HG03175 (cell line): ENCODE measurements at regions not wholly inside any gene's neighbourhood (a gene's known extent, or its start where the extent isn't known, plus 50 kb on each side); places are given as distances from the start of the nearest gene placed in this dataset.

Experiments used
- ATAC-seq: cut with Tn5 transposase; IDR thresholded peaks from one replicate; pipeline ENCODE4 v1.9.1; 2021; ENCODE audit warnings: mild to moderate bottlenecking, moderate library complexity; ENCODE audit not compliant: unreplicated experiment

DNA sequence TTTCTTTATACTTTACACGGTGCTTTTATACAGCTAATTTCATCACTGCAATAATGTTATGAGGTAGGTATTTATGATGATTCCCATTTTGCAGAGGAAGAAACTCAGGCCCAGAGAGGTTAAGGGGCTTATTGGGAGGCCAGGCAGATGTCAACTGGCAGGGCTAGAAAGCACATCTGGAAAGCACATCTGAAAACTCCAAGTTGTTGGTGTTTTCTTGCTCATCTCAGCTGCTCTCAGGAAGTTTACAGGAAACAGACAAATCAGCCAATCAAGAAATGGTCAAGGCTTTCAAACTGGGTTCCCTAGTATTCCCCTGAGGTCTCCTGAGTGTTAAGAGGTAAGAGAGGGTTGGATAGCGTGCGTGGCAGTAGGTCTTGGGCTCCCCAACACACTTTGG, 124.1 kb upstream of the MED13L start:
- no peak for ATAC-seq

DNA sequence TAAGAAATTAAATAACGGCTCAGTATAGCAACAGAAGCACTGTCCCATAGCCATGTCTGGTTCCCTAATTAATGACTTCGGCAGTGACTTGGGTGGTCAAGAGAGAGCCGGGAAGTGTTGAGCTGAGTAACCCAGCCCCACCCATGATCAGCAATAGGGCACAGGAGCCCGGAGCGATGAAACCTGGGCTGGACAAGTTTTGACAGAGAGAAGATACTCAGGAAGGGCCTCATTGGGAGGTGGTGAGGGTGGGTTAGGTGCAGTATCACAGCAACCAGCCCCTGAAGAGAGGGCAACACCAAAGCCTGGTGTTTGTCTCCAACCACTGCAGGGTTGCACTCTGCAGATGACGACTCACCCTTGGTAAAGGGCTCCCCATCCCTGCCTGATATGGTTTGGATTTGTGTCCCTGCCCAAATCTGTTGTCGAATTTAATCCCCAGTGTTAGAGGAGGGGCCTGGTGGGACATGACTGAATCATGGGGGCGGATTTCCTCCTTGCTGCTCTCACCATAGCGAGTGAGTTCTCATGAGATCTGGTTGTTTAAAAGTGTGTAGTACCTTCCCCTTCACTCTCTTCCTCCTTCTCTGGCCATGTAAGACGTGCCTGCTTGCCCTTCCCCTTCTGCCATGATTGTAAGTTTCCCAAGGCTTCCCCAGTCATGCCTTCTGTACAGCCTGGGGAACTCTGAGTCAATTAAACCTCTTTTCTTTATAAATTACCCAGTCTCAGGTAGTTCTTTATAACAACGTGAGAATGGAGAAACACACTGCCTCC, 124.9 kb upstream of the MED13L start:
- ATAC-seq: no peak

DNA sequence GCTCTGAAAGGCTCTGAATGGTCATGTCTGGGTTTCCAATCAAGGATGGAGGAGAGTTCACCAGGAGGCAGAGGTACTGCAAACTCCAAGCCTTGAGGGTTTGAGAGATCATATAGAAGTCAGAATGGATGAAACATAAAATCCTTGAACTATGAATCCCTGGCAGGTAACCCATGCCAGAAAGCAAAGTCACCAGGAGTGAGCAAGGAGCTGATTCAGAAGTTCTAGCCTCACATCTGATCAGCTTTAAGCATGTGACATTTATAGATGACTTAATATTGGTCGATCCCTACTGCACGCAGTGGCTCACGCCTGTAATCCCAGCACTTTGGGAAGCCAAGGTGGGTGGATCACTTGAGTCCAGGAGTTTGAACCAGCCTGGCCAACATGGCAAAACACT, 126.1 kb upstream of the MED13L start:
- ATAC-seq: no peak

DNA sequence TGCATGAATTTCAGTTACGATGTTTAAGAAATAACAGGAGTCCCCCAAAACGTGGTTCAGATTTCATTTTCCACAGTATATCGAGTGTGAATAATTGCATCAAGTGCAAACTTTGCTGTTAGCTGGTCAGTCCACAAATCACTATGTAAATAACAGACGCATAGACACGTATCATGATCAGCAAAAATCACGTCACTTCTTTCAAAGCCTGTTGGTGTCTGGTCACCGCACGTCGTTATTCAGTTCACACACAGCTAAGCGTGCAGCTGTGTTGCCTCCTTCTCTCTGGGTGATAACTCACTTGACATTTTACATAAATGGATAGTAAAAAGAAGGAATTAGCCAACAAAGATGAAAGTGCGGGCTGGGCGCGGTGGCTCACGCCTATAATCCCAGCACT, 126.8 kb upstream of the MED13L start:
- no peak for ATAC-seq

DNA sequence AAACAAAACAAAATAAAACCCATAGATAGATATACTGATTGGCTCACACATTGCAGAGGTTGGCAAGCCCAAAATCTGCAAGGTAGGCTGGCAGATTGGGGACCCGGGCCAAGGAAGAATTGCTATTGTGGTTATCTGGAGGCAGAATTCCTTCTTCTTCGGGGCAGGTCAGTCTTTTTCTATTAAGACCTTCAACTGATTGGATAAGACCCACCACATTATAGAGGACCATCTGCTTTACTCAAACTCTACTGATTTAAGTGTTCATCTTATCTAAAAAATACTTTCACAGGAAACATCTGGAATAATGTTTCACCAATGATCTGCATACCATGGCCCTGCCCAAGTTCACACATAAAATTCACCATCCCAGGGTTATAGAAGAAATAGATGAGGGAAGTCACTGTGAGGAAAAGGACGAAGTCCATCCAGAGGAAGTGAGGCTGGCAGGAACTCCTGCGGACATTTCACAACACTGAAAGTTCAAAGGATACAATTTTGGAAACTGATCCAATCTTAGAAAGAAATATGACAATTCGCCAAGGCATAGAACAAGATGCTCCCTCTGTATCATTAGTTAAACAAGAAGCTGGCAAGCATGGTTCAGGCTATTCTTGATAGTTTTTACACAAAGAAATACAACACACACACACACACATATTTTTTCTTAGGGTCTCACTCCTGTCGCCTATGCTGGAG, 127.6 kb upstream of the MED13L start:
- no peak for ATAC-seq

DNA sequence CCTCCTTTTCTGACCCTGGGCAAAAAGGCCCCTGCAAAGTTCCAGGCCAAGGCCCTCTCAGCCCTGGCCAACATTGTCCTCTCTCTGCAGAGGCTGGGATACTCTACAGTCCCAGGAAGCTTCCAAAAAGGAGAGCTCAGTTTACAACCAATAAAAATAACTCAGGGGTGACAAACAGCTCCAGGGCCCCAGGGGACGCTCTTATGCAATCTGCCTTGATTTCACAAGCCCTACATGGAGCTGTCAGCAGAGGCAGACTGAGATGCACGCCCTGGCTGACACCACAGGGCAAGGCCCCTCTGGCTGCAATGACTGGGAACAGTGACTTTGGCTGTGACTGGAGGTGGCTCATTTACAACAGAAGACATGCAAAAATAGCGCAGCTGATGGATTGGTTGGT, 129.0 kb upstream of the MED13L start:
- no peak for ATAC-seq

DNA sequence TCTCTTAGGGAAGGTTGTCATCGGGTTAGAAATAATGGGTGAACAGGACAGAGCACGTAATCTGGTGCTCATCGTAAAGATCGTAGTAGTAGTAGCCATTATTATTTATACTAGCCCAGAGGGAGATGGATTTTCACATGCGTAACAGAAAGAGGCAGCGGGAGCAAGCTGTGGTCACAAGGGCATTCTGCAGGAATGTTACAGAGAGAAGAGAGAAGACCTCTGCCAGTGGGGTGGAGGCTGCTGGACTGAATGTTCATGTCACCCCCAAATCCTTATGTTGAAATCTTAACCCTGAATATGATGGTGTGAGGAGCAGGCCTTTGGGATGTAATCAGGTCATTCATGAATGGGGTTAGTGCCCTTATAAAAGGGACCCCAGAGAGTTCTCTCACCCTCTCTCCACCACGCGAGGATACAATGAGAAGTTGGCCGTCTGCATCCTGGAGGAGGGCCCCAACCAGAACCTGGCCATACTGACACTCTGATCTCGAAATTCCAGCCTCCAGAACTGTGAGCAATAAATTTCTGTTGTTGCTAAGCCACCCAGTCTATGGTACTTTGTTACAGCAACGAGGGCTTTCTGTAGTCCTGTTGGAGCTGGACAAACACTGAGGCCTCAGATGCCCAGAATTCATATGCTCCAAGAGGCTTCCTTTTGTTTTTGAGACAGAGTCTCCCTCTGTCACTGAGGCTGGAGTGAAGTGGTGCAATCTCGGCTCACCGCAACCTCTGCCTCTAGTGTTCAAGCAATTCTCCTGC, 131.2 kb upstream of the MED13L start:
- no peak for ATAC-seq

DNA sequence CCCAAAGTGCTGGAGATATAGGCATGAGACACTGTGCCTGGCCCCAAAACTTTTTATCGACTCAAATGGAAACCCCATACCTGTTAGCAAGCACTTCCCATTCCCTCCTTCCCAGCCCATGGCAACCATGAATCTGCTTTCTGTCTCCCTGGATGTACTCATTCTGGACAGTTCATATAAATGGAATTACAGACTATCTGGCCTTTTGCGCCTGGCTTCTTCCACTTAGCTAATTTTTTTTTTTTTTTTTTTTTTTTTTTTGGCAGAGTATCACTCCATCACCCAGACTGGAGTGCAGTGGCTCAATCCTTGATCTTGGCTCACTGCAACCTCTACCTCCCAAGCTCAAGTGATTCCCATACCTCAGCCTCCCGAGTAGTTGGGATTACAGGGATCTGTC, 134.5 kb upstream of the MED13L start:
- no peak for ATAC-seq

DNA sequence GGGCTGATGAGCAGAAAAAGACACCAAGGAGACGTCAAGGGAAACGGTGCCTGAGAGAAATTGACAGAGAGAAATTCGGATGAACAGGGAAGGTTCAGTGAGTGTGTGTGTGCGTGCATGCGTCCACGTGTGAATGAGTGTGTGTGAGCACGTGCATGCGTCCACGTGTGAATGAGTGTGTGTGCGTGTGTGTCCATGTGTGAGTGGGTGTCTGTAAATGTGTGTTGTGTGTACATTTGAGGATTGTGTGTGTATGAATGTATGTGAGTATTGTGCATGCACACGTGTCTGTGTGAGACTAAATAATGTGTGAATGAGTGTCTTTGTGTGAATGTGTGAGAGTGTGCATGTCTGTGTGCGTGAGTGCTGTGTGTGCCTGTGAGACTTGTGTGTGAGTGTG, 137.4 kb upstream of the MED13L start:
- no peak for ATAC-seq

DNA sequence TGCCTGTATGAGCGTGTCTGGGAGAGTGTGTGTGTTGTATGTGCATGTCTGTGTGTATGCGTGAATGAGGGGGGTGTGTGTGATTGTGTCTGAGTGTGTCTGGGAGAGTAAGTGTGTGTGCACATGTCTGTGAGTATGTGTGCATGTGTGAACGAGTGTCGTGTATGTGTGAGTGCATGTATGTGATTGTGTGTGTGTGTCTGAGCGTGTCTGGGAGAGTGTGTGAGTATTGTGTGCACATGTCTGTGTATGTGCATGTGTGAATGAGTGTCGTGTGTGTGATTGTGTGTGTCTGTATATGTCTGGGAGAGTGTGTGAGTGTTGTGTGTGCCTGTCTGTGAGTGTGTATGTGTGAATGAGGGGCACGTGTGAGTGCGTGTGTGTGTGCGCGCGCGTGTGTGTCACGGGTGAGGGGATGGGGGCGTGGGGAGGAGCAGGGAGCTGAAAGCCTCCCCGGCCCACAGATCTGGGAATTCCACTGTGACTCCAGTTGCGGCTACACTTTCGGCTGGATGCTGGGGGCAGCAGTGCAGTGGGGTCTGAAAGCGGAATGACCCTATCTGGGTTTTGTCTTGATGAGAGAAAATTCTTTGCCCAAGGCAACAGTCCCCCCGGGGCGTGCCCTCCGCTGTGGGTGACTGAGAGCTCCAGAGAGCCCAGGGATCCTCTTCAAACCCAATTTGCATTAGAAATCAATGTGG, 138.1 kb upstream of the MED13L start:
- ATAC-seq: no peak

DNA sequence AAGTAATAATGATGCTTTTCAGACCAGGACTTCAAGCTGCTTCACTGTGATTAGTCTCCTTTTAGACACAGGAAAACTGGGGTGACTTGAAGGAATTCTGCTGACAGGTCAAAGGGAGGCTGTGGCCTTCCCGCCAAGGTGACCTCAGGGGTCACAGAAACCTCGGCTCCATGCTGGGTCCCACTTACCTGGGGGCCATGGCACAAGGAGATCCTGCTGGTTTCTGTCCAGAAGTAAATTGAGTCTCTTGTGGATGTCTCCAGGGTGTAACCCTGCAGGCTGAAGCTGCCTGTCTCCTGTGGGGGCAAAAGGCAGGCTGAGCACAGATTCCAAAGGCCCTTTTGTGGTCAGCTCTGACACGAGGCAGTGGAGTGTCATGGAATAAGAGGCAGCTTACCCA, 138.7 kb upstream of the MED13L start:
- ATAC-seq: no peak

DNA sequence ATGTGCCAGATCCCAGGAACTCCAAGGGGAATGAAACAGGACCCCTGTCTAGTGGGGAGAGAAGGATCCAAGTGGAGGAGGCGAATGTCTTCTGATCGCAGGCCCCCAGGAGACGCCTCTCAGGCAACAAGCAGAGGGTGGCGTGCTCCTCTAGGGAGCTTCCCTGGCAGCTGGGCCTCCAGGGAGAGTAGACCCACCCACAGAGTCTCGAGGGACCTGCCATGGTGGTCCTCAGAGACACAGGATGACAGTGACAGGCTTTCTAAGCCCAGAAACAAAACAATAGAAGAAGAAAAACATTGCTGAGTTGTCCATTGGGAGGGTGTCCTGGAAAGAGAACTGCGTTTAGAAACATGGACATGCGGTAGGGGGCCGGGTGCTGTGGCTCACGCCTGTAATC, 140.6 kb upstream of the MAP1LC3B2 start:
- no peak for ATAC-seq

DNA sequence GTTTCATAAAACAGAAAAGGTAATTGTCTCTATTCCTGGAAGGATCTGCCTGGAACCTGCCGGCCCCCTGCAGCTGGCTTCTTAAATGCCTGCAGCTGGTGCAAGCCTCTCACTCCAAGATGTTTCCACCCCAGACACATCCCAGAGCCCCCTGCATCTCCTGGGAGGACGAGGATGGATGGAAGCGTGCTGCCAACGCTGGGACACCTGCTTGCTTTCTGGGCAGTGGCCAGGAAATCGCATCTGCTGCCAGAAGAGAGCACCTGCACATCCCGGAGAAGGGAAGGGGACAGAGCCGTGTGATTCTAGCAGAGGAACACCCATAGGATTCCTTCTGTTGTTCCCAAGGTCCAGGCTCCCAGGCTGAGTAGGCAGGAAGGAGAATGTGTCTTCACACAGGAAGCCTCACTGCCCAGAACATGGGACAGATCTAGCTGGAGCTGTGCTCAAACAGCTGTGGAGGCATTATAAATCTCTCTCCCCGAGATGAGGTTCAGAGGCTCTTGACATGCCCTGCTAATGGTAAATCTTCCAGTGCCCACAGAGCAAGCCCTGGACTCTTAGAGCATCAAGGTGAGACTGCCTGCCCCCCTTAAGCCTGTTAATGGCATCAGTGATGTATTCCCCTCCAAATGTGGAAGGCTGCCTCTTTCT, 138.8 kb upstream of the MAP1LC3B2 start:
- no peak for ATAC-seq

DNA sequence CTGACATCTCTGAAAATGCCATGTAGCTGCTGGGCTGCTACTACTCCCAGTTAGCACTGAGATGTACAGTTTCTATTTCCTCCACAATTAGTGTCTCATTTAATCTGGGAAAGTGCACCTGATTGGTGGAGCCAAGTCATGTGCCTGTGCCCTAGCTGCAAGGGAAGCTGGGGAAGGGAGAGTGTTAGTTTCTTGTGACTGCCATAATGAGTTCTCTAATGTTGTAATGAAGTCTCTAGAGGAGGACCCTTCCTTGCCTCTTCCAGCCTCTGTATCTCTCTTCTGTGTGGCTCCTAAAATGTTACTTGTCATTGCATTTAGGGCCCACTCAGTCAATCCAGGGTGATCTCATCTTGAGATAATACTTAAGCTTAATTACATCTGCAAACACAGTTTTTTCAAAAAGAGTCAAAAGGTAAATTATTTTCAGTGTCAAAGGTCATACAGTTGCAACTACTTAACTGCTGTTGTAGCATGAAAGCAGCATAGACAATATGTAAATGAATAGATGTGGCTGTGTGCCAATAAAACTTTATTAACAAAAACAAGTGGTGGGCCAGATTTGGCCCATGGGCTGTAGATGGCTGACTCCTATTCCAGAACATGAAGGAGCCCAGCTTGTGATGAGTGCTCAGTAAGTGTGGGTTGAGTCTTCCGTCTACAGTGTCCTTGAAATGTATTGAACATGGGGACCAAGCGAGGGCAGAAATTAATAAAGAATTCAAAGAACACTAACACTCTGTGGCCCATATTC, 137.2 kb upstream of the MAP1LC3B2 start:
- no peak for ATAC-seq

DNA sequence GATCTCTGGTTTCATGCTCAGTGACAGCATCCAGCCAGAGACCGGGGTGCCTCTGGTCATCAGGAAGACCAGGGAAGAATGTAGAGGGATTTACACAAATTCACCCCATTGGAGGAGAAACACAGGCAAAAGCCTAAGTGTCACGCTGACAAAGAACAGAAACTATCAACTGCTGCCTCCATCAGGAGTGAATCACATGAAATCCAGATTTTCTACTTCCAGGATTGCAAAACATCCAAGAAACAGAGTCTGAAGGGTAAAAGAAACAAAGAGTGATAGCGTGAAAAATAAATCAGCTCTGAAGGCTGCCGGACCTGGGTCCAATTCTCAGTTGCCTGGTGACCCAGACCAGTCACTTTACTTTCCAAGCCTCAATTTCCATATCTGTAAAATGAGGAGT, 136.1 kb upstream of the MAP1LC3B2 start:
- no peak for ATAC-seq

DNA sequence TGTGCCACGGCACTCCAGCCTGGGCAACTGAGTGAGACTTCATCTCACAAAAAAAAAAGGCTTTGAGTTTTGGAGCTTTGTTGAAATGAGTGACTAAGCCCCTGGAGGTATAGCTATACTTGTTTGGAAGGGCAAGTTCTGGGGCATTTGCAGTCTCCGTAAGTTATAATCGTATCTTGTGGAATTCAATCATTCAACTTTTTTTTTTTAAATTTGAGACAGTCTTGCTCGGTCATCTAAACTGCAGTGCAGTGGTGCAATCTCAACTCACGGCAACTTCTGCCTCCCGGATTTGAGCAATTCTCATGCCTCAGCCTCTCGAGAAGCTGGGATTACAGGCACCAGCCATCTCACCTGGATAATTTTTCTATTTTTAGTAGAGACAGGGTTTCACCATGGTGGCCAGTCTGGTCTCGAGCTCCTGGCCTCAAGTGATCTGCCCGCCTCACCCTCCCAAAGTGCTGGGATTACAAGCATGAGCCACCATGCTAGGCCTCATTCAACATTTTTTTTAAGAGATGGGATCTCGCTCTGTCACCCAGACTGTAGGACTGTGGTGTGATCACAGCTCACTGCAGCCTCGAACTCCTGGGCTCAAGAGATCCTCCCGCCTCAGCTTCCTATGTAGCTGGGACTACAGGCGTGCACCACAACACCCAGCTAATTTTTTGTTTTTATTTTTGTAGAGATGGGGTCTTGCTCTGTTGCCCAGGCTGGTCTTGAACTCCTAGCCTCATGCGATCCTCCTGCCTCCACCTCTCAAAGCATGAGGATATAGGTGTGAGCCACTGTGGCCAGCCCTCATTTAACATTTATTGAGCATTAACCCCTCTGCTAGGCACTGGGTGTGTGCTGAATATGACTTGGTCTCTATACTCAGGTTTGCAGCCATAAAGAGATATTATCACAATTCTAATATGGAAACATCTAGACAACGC, 133.7 kb upstream of the MAP1LC3B2 start:
- no peak for ATAC-seq

DNA sequence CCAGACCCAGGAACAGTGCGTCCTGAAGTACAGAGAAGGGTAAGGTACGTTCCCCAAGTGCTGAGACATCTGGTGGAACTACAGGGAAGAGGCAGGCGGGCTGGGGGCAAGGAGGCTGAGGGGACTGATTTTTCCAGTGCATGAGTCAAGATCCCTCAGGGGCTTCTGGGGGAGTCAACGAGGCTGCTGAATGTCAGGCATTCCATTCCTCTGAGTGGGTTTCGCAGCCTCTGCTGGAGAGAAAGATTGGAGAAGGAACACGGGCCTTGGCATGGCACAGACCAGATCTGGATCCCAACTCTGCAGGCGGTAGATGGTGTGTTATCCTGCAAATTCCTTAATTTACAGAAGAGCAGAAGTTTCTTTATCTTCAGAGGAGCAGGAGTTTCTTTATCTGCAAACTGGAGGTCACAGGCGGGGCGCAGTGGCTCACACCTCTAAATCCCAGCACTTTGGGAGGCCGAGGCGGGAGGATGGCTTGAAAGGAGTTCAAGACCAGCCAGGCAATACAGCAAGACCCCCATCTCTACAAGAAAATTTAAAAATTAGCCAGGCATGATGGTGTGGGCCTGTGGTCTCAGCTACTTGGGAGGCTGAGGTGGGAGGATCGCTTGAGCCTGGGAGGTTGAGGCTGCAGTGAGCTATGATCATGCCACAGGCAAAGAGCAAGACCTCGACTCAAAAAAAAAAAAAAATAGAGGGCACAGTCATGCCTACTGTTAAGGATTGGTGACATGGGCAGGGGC, 132.6 kb upstream of the MAP1LC3B2 start:
- no peak for ATAC-seq

DNA sequence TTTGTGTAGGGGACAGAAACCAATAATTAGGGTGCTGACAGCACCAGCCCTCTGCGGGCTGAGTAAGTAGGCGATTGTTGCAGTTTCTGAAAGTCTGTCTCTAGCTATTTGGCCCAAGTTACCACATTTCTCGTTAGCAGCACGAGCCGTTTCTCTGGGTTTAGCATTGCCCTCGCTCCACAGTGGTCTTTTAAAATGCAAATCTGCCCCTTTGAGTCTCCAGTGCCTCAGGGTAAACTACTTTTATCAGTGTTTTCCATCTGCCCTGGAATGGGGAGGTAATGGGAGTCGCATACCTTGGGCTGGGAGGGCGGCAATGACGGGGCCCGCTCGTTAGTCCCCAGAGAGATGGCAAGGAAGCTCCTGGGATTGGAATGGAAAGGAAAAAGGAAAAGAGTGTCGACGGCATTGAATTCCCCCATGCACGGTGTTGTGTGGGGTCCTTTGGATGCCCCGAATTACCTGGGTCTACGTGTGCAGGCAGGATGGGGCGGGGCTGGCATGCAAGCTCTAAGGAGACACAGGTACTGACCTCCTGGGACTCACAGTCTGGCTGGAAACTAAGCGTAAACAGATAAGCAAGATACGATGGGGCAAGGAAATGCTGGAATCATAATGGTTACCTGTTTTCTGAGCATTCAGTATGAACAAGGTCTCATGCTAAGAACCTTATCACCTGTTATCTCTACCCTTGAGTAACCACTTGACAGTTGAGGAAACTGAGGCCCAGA, 131.8 kb upstream of the MAP1LC3B2 start:
- no peak for ATAC-seq
